Fibroblast of lung (primary cell): ENCODE measurements at regions not wholly inside any gene's neighbourhood (a gene's known extent, or its start where the extent isn't known, plus 50 kb on each side); places are given as distances from the start of the nearest gene placed in this dataset.
A peak's percentile ranks its signal among the peaks of the same experiment; 100 is the strongest.

ENCODE experiments used
- DNase-seq, 2 donors: peaks; one replicate each; pipeline versions ENCODE4 v3.0.0 to v3.0.0-alpha.2; 2010; ENCODE audit warnings: low read depth in 2 of 2
- H2AFZ ChIP-seq: 2 replicates; pipeline ENCODE4 v1.5.1; 2012; ENCODE audit warnings: low read length, control low read depth, inconsistent platforms
- H3K27ac ChIP-seq: 2 replicates; pipeline ENCODE4 v1.5.1; 2011; ENCODE audit warnings: low read length, control low read depth; ENCODE audit not compliant: insufficient read depth
- H3K27me3 ChIP-seq: 2 replicates; pipeline ENCODE4 v1.5.1; 2011; ENCODE audit warnings: mild to moderate bottlenecking, low read length; ENCODE audit not compliant: control insufficient read depth, insufficient read depth
- H3K36me3 ChIP-seq: 2 replicates; pipeline ENCODE4 v1.5.1; 2011; ENCODE audit warnings: low read length; ENCODE audit not compliant: control insufficient read depth, insufficient read depth
- H3K4me1 ChIP-seq: 2 replicates; pipeline ENCODE4 v1.5.1; 2011; ENCODE audit warnings: low read length; ENCODE audit not compliant: control insufficient read depth, insufficient read depth; ENCODE audit errors: extremely low read depth
- H3K4me2 ChIP-seq: 2 replicates; pipeline ENCODE4 v1.5.1; 2011; ENCODE audit warnings: low read length, control low read depth; ENCODE audit not compliant: insufficient read depth; ENCODE audit errors: extremely low read depth
- H3K4me3 ChIP-seq, 4 experiments: fragments of 200-600 bp in 1 of 4; sonication (generic) in 1 of 4; replicated peaks in 1 of 4; 2 replicates each; pipeline ENCODE4 v1.5.1; 2011 to 2016; ENCODE audit warnings: low read length in 4 of 4, low read depth in 3 of 4, mild to moderate bottlenecking in 3 of 4, control low read depth in 2 of 4, inconsistent platforms in 1 of 4, mixed read lengths in 1 of 4; ENCODE audit not compliant: insufficient read depth in 1 of 4; ENCODE audit errors: control extremely low read depth in 1 of 4
- H3K79me2 ChIP-seq: 2 replicates; pipeline ENCODE4 v1.5.1; 2012; ENCODE audit warnings: mild to moderate bottlenecking, low read length, inconsistent platforms; ENCODE audit not compliant: control insufficient read depth, insufficient read depth
- H3K9ac ChIP-seq: 2 replicates; pipeline ENCODE4 v1.5.1; 2011; ENCODE audit warnings: mild to moderate bottlenecking, low read length, control low read depth; ENCODE audit not compliant: insufficient read depth
- H3K9me3 ChIP-seq: 2 replicates; pipeline ENCODE4 v1.5.1; 2012; ENCODE audit warnings: low read depth, low read length; ENCODE audit not compliant: control insufficient read depth, insufficient read depth
- H4K20me1 ChIP-seq: 2 replicates; pipeline ENCODE4 v1.5.1; 2011; ENCODE audit warnings: low read length; ENCODE audit not compliant: control insufficient read depth, insufficient read depth; ENCODE audit errors: extremely low read depth
- EZH2 ChIP-seq: IDR thresholded peaks from 2 replicates; pipeline ENCODE4 v1.5.1; 2012; ENCODE audit warnings: low read length, control low read depth, mild to moderate bottlenecking; ENCODE audit errors: missing control alignments
- TF ChIP-seq, protein P1 (sequence below), 2 donors: IDR thresholded peaks in 1 of 2; conservative IDR thresholded peaks in 1 of 2; 1 replicate in 1 of 2; 2 replicates in 1 of 2; pipeline ENCODE4 v1.5.1; 2011 to 2012; ENCODE audit warnings: low read length in 2 of 2, control low read depth in 1 of 2, inconsistent platforms in 1 of 2, low read depth in 1 of 2, mild to moderate bottlenecking in 1 of 2

DNA sequence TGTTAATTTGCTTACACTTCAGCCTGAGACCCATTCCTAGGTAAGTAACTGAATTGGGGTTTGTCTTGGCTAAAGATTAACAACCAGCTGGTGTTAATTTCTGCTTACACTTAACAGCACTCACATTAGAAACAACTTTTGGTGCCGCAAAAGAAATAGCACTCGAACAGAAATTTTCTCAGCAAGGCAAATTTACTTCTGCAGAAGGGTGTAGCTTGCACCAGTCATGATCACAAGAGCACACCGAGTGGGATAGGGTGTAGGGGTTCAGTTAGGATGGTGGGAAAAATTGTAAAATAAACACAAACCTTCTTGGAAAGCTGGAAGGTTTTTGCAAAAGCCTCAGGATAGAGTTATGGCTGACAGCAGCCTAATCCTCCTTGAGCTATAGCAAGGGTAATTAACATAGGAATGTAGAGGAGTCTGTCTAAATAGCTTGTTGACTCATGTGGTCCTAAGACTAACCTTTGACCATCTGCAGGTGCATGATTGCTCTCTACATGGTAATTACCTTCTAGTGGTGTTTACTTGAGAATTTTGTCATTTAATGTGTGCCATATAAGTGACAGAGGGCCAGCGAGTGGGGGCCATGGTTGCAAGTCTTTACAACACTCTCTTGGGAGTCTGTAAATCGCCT lies 67.8 kb upstream of the CDK13 start:
- H3K4me2 ChIP-seq, result no peak overlapping the region
- H2AFZ ChIP-seq, result no peak overlapping the region
- TF ChIP-seq, protein P1, sequence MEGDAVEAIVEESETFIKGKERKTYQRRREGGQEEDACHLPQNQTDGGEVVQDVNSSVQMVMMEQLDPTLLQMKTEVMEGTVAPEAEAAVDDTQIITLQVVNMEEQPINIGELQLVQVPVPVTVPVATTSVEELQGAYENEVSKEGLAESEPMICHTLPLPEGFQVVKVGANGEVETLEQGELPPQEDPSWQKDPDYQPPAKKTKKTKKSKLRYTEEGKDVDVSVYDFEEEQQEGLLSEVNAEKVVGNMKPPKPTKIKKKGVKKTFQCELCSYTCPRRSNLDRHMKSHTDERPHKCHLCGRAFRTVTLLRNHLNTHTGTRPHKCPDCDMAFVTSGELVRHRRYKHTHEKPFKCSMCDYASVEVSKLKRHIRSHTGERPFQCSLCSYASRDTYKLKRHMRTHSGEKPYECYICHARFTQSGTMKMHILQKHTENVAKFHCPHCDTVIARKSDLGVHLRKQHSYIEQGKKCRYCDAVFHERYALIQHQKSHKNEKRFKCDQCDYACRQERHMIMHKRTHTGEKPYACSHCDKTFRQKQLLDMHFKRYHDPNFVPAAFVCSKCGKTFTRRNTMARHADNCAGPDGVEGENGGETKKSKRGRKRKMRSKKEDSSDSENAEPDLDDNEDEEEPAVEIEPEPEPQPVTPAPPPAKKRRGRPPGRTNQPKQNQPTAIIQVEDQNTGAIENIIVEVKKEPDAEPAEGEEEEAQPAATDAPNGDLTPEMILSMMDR (conservative IDR thresholded peaks at IDR 0.05 in 1 of 2, IDR thresholded peaks at IDR 0.05 in 1 of 2; ENCODE audit: low read depth in 1 of 2, low read length in 2 of 2), result no peak
- TF ChIP-seq EZH2, result no peak

GRCh38 chr7:39883812-39884390 lies 66.2 kb upstream of the CDK13 start:
- H3K27me3 ChIP-seq, result no peaks in the 10 kb centered on the region
- no peak for TF ChIP-seq EZH2
- TF ChIP-seq, protein P1 (conservative IDR thresholded peaks at IDR 0.05 in 1 of 2, IDR thresholded peaks at IDR 0.05 in 1 of 2; ENCODE audit: low read depth in 1 of 2, low read length in 2 of 2), result no peak
- no peaks in the 10 kb centered on the region for H4K20me1 ChIP-seq
- H3K79me2 ChIP-seq, result no peaks in the 10 kb centered on the region
- DNase-seq, result peak in 1 of 2 donors; percentile 11
- H3K9me3 ChIP-seq, result no peaks in the 10 kb centered on the region
- no peaks in the 10 kb centered on the region for H3K4me1 ChIP-seq
- no peak overlapping the region for H3K27ac ChIP-seq
- no peaks in the 10 kb centered on the region for H3K36me3 ChIP-seq
- H3K4me3 ChIP-seq, result no peak overlapping the region
- H2AFZ ChIP-seq, result no peak overlapping the region
- H3K4me2 ChIP-seq, result no peak overlapping the region
- no peak overlapping the region for H3K9ac ChIP-seq

More for the DNA sequence above, 67.8 kb upstream of the CDK13 start:
- Histone ChIP-seq H4K20me1 (no peaks in the 10 kb centered on the region), H3K9ac (no peak overlapping the region), H3K9me3 (no peaks in the 10 kb centered on the region), H3K27ac (no peak overlapping the region), H3K4me3 (no peak overlapping the region), H3K4me1 (no peaks in the 10 kb centered on the region), H3K36me3 (no peaks in the 10 kb centered on the region), H3K79me2 (no peaks in the 10 kb centered on the region), H3K27me3 (no peaks in the 10 kb centered on the region)
- no peak for DNase-seq

- no peak overlapping the region for H3K9ac ChIP-seq
- no peak for DNase-seq
- H3K27me3 ChIP-seq, result no peaks in the 10 kb centered on the region
- no peak overlapping the region for H3K4me2 ChIP-seq
- H2AFZ ChIP-seq, result no peak overlapping the region
- no peaks in the 10 kb centered on the region for H3K4me1 ChIP-seq
- no peaks in the 10 kb centered on the region for H3K36me3 ChIP-seq
- H4K20me1 ChIP-seq, result no peaks in the 10 kb centered on the region
- TF ChIP-seq, protein P1 (conservative IDR thresholded peaks at IDR 0.05 in 1 of 2, IDR thresholded peaks at IDR 0.05 in 1 of 2; ENCODE audit: low read depth in 1 of 2, low read length in 2 of 2), result no peak
- TF ChIP-seq EZH2, result no peak
- H3K27ac ChIP-seq, result no peak overlapping the region
- H3K9me3 ChIP-seq, result no peaks in the 10 kb centered on the region
- no peak overlapping the region for H3K4me3 ChIP-seq
- no peaks in the 10 kb centered on the region for H3K79me2 ChIP-seq
These were observed 61.7 kb upstream of the CDK13 start for GRCh38 chr7:39888171-39888853.
